GM19328 (cell line): ENCODE measurements at regions not wholly inside any gene's neighbourhood (a gene's known extent, or its start where the extent isn't known, plus 50 kb on each side); places are given as distances from the start of the nearest gene placed in this dataset.
"Not testable (repeated sequence)": the region's sequence is repeated elsewhere in the genome, so short reads cannot be mapped to it uniquely, and the experiment has no call there.

Experiments
- ATAC-seq: cut with Tn5 transposase; IDR thresholded peaks from one replicate; pipeline ENCODE4 v1.9.1; 2021; ENCODE audit warnings: mild to moderate bottlenecking, moderate library complexity; ENCODE audit not compliant: unreplicated experiment

DNA sequence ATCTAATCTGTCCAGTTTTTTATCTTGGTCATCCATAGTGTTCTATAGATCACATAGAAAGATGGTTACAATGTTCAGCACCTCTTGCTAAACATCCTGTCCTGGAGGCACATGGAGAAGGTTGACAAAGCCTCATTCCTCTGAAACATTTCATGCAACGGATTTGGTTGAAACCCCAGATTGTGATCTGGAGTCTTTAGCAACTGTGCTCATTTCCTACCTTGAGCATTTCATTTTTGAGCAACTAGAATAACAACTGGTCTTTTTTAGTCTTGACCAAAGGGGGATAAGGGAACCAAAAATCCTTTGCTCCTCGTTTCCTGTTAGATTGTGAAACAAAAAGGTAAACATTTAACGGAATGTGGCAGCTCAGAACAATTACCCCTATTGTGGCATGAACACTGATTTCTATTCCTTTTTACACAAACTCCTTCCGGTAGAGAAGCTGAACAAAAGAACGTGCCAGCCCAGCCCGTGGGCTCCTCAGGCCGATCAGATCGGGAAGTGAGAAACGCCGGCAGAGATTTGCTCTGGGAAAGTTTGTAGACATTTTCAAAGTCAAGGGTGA lies 94.7 kb upstream of the ERRFI1 start:
- ATAC-seq: no peak

GRCh38 chr1:8118736-8119135 lies 92.6 kb upstream of the ERRFI1 start:
- ATAC-seq: not testable (repeated sequence)

- no peak for ATAC-seq
These were observed 91.9 kb upstream of the ERRFI1 start for GRCh38 chr1:8118031-8118451.

DNA sequence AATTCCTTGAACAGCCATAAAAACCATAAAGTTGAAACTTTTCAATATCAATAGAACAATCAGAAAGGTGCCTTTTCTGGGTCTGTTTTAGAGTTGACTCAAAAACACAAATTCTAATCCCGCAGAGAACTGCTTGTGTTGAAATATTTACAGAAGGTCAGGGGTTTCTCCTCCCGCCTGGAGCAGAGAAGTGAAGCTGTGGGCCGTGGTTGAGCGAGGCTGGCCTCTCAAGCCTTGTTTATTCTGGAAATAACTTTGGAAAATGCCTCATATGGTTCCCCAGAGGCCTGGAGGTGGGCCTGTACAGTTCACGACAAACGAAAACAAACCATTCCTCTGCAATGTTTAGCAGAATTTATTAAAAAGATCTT lies 90.8 kb upstream of the ERRFI1 start:
- ATAC-seq: no peak

- no peak for ATAC-seq
These were observed 89.7 kb upstream of the ERRFI1 start for GRCh38 chr1:8115769-8116167.

DNA sequence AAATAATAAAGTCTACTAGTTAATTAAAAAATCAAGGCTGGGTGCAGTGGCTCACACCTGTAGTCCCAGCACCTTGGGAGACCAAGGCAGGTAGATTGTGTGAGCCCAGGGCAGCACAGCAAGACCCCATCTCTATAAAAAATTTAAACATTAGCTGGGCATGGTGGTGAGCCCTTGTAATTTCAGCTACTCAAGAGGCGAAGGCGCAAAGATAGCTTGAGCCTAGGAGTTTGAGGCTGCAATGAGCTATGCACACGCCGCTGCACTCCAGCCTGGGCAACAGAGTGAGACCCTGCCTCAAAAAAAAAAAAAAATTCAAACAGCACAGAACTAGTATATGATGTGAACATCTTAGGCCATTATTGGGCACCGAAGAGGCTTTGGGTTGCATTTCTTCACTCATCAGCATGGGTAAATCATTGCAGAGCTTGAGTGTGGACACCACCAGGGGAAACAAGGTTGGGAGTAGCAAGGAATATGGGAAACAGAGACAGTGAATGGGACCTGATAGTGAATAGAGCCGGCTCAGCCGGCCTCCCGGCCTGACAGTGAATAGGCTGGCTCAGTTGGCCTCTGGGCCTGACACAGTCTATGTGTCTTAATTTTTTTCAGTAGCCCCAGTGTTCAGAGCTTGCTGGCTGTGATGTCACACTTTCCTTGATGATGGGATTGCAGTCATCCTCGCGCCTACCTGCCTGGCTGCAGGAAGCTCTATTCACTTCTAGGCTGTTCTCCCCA lies 89.1 kb upstream of the ERRFI1 start:
- ATAC-seq: no peak

- ATAC-seq: no peak
These were observed 87.4 kb upstream of the ERRFI1 start for GRCh38 chr1:8113262-8114220.

DNA sequence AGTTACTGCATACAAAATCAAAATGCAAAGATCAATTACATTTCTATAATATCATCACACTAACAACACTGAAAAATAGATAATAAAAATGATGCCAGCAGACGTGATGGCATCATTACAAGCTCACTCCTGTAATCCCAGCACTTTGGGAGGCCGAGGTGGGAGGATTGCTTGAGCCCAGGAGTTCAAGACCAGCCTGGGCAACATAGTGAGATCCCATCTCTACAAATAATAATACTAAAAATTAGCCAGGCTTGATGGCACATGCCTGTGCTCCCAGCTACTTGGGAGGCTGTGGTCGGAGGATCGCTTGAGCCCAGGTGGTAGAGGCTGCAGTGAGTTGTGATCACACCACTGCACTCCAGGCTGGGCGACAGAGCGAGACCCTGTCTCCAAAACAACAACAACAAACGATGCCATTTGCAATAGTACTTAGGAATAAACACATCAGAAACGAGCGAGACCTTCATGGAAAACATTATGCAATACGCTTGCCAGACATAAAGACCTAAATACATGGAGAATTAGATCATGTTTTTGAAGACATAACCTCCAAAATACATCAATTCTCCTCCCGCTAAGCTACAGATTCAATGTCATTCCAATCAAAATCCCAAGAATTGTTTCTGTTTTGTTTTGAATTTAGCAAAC lies 86.6 kb upstream of the ERRFI1 start:
- ATAC-seq: no peak

DNA sequence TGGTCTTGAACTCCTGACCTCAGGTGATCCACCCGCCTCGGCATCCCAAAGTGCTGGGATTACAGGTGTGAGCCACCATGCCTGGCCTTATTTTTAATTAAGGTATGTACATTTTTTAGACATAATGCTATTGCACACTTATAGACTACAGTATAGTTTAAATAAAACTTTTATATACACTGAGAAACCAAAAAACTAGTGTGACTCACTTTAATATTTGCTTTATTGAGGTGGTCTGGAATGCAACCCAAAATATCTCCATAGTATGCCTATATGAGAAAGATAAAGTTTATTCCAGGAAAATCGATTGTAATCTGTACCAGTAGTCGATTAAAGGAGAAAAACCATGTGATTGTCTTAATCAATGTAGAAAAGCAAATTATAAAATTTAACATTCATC lies 85.5 kb upstream of the ERRFI1 start:
- no peak for ATAC-seq

DNA sequence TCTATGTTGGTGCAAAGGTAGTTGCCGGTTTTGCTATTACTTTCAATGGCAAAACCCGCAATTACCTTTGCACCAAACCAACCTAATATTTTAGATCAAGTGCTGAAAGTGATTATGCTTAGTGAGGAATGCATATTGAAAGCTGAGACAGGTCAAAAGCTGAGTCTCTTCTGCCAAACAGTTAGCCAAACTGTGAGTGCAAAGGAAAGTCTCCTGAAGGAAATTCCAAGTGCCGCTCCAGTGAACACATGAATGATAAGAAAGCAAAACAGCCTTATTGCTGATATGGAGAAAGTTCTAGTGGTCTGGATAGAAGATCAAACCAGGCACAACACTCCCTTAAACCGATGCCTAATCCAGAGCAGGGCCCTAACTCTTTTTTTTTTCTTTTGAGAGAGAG lies 83.1 kb upstream of the ERRFI1 start:
- ATAC-seq: no peak

DNA sequence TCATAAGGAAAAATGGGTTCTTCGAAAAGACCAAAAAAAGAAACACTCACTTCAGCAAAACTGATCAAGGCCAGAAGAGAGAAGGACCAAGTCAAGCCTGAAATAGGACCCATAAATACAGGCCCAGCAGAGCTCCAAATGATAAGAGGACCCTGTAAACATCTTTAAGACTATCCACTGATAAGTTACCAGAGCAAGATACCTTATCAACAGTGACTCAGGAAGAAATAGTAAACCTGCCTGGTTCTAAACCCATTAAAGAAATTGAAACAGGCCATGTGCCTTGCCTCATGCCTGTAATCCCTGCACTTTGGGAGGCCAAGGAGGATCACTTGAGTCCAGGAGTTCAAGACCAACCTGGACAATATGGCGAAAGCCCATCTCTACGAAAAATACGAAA lies 81.8 kb upstream of the ERRFI1 start:
- ATAC-seq: no peak

DNA sequence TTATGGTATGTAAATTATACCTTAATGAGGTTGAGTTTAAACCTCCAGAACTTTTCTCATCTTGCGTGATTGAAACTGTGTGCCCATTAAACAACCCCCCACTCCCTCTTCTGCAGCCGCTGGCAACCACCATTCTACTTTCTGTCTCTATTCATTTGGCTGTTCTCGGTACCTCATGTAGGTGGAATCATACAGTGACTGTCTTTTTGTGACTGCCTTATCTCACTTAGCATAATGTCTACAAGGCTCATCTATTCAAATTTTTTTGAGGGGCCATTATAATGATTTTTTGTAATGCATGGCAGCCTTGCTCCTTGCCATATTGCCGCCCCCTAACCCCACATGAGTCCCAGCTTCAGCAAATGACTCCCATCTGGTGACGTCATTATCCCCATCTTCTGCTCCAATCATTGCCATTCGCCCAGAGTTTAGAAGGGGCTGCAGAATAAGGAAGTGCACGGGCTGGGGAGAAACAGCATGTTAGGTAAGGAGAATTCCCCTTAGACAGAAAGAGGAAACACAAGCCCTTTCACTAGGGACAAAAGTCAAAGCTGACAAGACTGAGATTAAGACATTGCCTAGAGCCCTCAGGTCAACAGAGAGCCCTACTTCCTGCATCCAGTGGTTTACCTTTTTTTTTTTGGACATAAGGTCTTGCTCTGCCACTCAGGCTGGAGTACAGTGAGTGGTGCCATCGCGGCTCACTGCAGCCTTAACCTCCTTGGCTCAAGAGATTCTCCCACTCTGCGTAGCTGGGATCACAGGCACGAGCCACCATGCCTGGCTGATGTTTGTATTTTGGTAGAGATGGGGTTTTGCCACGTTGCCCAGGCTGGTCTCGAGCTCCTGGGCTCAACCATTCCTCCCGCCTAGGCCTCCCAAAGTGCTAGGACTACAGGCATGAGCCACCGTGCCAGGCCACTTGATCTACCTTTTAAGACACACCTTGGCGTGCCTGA lies 78.4 kb upstream of the ERRFI1 start:
- no peak for ATAC-seq

DNA sequence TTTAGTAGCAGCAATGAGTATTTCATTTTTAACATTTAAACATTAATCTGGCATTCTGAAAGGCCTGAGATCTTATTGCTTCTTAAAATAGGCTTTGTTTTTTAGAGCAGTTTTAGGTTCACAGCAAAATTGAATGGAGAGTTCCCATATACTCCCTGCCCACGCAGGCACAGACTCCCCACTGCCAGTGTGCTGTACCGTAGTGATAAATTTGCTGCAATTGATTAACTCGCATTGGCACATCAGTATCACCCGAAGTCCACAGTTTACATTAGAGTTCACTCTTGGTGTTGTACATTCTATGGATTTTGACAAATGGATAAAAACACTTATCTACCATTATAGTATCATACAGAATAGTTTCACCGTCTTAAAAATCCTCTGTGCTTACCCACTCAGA lies 71.8 kb upstream of the ERRFI1 start:
- ATAC-seq: no peak

DNA sequence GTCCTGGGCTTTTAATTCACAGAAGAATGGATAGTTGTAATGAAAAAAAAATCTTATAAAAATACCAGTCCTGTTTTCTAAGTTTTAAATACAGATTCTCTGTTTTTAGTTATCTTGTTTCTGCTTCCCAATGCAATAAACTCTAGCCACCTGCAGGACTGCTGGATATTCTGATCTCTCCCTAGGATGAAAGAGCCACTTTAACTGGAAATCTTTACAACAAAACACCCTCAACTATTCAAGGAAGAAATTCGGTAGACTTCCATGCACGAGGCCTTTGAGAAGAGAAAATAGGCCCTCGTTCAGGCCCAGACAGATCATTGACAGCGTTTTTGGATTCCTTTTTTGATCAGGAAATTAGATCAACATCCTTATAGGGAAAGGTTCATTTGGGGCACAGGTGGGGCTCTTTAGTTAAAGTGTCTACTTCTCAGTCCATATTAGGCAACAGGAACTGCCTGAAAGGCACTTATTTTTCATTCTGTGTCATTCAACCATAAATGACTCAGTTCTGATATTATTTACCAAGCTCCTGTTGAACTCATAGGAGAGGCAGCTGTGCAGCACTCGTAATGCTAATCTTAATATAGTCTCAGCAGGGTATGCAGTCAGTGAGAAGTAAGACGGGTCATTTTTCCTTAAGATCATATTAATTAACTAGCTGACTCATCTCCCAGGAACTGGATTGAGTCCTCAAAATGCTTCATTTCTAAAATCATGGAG lies 71.1 kb upstream of the ERRFI1 start:
- peak; percentile 62 for ATAC-seq

GRCh38 chr1:8096105-8097011 lies 70.2 kb upstream of the ERRFI1 start:
- ATAC-seq: no peak

DNA sequence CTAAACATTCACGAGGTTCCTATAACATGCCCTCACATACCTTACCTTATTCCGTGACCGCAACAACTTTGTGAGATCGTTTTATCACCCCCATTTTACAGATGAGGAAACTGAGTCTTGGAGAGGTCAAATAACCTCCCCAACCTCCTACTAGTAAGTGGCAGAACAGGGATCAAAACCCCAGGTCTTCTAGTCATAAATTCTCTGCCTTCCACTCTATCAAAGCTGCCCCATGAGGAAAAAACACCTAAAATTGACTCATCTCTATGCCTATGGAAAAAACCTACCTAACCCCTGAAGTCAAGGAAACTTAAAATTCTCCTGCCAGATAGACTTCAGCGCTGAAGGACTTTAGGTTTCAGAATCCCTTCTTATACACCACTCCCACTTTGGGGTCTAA lies 69.5 kb upstream of the ERRFI1 start:
- no peak for ATAC-seq

DNA sequence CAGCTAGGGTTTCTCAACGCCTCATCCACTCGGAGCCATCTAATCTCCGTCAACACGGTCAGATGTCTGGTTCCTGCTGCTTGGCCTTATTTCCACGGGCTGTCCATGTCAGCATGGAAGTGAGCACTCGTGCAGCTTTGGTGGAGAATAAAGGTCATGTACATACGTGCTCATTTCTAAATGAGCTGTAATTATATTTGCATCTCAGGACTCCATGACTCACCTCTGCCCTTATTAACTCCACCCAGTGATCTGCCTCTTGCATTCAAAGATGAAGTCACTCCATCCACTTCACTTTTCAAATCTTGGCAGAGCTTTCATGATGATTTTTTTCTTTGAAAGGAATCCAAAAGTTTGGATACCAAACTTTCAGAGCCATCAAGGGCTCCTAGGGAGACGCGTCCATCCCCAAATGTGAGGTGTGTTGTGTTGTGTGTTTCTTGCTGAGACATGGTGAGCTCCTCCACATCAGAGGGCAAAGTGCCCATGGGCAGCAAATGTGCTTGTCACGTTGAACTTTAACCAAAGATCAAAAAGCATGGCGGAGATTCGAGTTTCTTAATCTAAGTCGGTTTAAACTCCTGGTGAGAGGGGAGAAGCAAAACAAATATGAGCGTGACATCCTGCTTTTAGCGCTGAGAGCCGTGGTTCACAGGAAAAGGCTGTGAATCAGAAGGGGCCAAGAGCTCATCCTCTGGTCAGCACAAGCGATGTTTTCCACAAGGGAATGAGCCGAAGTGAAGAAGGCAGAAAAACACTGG lies 68.6 kb upstream of the ERRFI1 start:
- ATAC-seq: no peak
